BLaER1 treated with 17β-estradiol and CSF1 and Interleukin-3, amounts not matched to agents 10 nM and 100 nM (cell line): ENCODE measurements at regions not wholly inside any gene's neighbourhood (a gene's known extent, or its start where the extent isn't known, plus 50 kb on each side); places are given as distances from the start of the nearest gene placed in this dataset.

ENCODE experiments used
- H3K27ac ChIP-seq, 11 experiments: shearing (Covaris generic); formaldehyde crosslinking; 2 replicates each; pipeline ENCODE4 v1.8.1; 2022
- H3K27me3 ChIP-seq, 11 experiments: shearing (Covaris generic); formaldehyde crosslinking; 2 replicates each; pipeline ENCODE4 v1.8.1; 2022
- H3K36me3 ChIP-seq, 11 experiments: shearing (Covaris generic); formaldehyde crosslinking; 2 replicates each; pipeline ENCODE4 v1.8.1; 2022
- H3K4me1 ChIP-seq, 10 experiments: shearing (Covaris generic); formaldehyde crosslinking; 2 replicates each; pipeline ENCODE4 v1.8.1; 2022
- H3K4me2 ChIP-seq, 11 experiments: shearing (Covaris generic); formaldehyde crosslinking; 2 replicates each; pipeline ENCODE4 v1.8.1; 2022
- H3K4me3 ChIP-seq, 10 experiments: shearing (Covaris generic); formaldehyde crosslinking; 2 replicates each; pipeline ENCODE4 v1.8.1; 2022
- H3K9ac ChIP-seq, 11 experiments: shearing (Covaris generic); formaldehyde crosslinking; 2 replicates each; pipeline ENCODE4 v1.8.1; 2022
- H3K9me3 ChIP-seq, 11 experiments: shearing (Covaris generic); formaldehyde crosslinking; replicated peaks in 1 of 11; 2 replicates each; pipeline ENCODE4 v1.8.1; 2022
- H4K20me1 ChIP-seq, 11 experiments: shearing (Covaris generic); formaldehyde crosslinking; 2 replicates each; pipeline ENCODE4 v1.8.1; 2022
- Cebpa-rat ChIP-seq, 11 experiments: shearing (Covaris generic); IDR thresholded peaks; 2 replicates each; pipeline ENCODE4 v1.8.1; 2022

GRCh38 chr2:185610301-185610700 lies 128.3 kb upstream of the FSIP2 start:
- Histone ChIP-seq H3K27ac (no peak overlapping the region), H3K36me3 (no peaks in the 10 kb centered on the region), H3K27me3 (no peaks in the 10 kb centered on the region), H3K4me2 (no peak overlapping the region), H3K4me3 (no peak overlapping the region), H3K9me3 (peaks cover 0 to 15% (median 7%) of the 10 kb centered on the region in 11 experiments; a peak in 4 of 22 replicates), H3K9ac (no peak overlapping the region), H3K4me1 (no peaks in the 10 kb centered on the region), H4K20me1 (no peaks in the 10 kb centered on the region)
- TF ChIP-seq Cebpa-rat (IDR thresholded peaks at IDR 0.05): no peak

GRCh38 chr2:185618625-185619024 lies 120.0 kb upstream of the FSIP2 start:
- Histone ChIP-seq H3K4me3 (no peak overlapping the region), H3K4me1 (no peaks in the 10 kb centered on the region), H3K36me3 (no peaks in the 10 kb centered on the region), H4K20me1 (no peaks in the 10 kb centered on the region), H3K27ac (no peak overlapping the region), H3K4me2 (no peak overlapping the region), H3K9ac (no peak overlapping the region), H3K9me3 (peaks cover 0 to 14% (median 7%) of the 10 kb centered on the region in 11 experiments; a peak in 4 of 22 replicates), H3K27me3 (no peaks in the 10 kb centered on the region)
- TF ChIP-seq Cebpa-rat (IDR thresholded peaks at IDR 0.05): no peak

- no peaks in the 10 kb centered on the region for H3K36me3 ChIP-seq
- no peaks in the 10 kb centered on the region for H3K4me1 ChIP-seq
- H3K27me3 ChIP-seq: no peaks in the 10 kb centered on the region
- H3K4me2 ChIP-seq: peak overlapping the region in 2 of 11 experiments; percentile 4 to 14; a peak in 1 of 22 replicates
- no peak for TF ChIP-seq Cebpa-rat (IDR thresholded peaks at IDR 0.05)
- H3K4me3 ChIP-seq: no peak overlapping the region
- no peak overlapping the region for H3K9ac ChIP-seq
- no peaks in the 10 kb centered on the region for H4K20me1 ChIP-seq
- H3K9me3 ChIP-seq: peaks cover 0 to 3% (median 0%) of the 10 kb centered on the region in 11 experiments; a peak in 1 of 22 replicates
- H3K27ac ChIP-seq: no peak overlapping the region
Measured at GRCh38 chr2:185625604-185626003, 113.0 kb upstream of the FSIP2 start.

- Histone ChIP-seq H3K27ac (no peak overlapping the region), H3K4me1 (no peaks in the 10 kb centered on the region), H3K4me2 (no peak overlapping the region), H3K9me3 (peaks cover 0 to 3% (median 0%) of the 10 kb centered on the region in 11 experiments; a peak in 1 of 22 replicates), H3K9ac (no peak overlapping the region), H4K20me1 (no peaks in the 10 kb centered on the region), H3K36me3 (no peaks in the 10 kb centered on the region), H3K4me3 (no peak overlapping the region), H3K27me3 (no peaks in the 10 kb centered on the region)
- TF ChIP-seq Cebpa-rat (IDR thresholded peaks at IDR 0.05): no peak
Measured at GRCh38 chr2:185628985-185629384, 109.6 kb upstream of the FSIP2 start.

- no peaks in the 10 kb centered on the region for H4K20me1 ChIP-seq
- no peaks in the 10 kb centered on the region for H3K36me3 ChIP-seq
- no peak overlapping the region for H3K9ac ChIP-seq
- no peaks in the 10 kb centered on the region for H3K27me3 ChIP-seq
- H3K4me1 ChIP-seq: no peaks in the 10 kb centered on the region
- no peak for TF ChIP-seq Cebpa-rat (IDR thresholded peaks at IDR 0.05)
- no peaks in the 10 kb centered on the region; a peak in 1 of 22 replicates for H3K9me3 ChIP-seq
- no peak overlapping the region for H3K4me3 ChIP-seq
- no peak overlapping the region for H3K4me2 ChIP-seq
- H3K27ac ChIP-seq: no peak overlapping the region
Measured at GRCh38 chr2:185633621-185634020, 105.0 kb upstream of the FSIP2 start.

- TF ChIP-seq Cebpa-rat (IDR thresholded peaks at IDR 0.05): no peak
- Histone ChIP-seq H3K27me3 (no peaks in the 10 kb centered on the region), H3K36me3 (no peaks in the 10 kb centered on the region), H3K9ac (no peak overlapping the region), H3K4me1 (no peaks in the 10 kb centered on the region), H3K27ac (no peak overlapping the region), H3K4me2 (no peak overlapping the region), H3K9me3 (no peaks in the 10 kb centered on the region), H4K20me1 (no peaks in the 10 kb centered on the region), H3K4me3 (no peak overlapping the region)
Measured at GRCh38 chr2:185638771-185639170, 99.8 kb upstream of the FSIP2 start.

- Histone ChIP-seq H3K36me3 (no peaks in the 10 kb centered on the region), H3K27me3 (no peaks in the 10 kb centered on the region), H3K4me2 (no peak overlapping the region), H3K4me1 (no peaks in the 10 kb centered on the region), H3K9ac (no peak overlapping the region), H3K27ac (no peak overlapping the region), H4K20me1 (no peaks in the 10 kb centered on the region), H3K4me3 (no peak overlapping the region), H3K9me3 (no peaks in the 10 kb centered on the region)
- TF ChIP-seq Cebpa-rat (IDR thresholded peaks at IDR 0.05): no peak
Measured at GRCh38 chr2:185640588-185640987, 98.0 kb upstream of the FSIP2 start.

GRCh38 chr2:185643434-185643833 lies 95.2 kb upstream of the FSIP2 start:
- Histone ChIP-seq H4K20me1 (no peaks in the 10 kb centered on the region), H3K36me3 (no peaks in the 10 kb centered on the region), H3K27me3 (no peaks in the 10 kb centered on the region), H3K27ac (no peak overlapping the region), H3K9ac (no peak overlapping the region), H3K4me2 (no peak overlapping the region), H3K4me3 (no peak overlapping the region), H3K9me3 (no peaks in the 10 kb centered on the region), H3K4me1 (no peaks in the 10 kb centered on the region)
- no peak for TF ChIP-seq Cebpa-rat (IDR thresholded peaks at IDR 0.05)

GRCh38 chr2:185644828-185645227 lies 93.8 kb upstream of the FSIP2 start:
- Histone ChIP-seq H3K36me3 (no peaks in the 10 kb centered on the region), H3K4me1 (no peaks in the 10 kb centered on the region), H3K9me3 (no peaks in the 10 kb centered on the region), H4K20me1 (no peaks in the 10 kb centered on the region), H3K27ac (no peak overlapping the region), H3K4me3 (no peak overlapping the region), H3K27me3 (no peaks in the 10 kb centered on the region), H3K4me2 (no peak overlapping the region), H3K9ac (no peak overlapping the region)
- no peak for TF ChIP-seq Cebpa-rat (IDR thresholded peaks at IDR 0.05)

GRCh38 chr2:185645529-185645928 lies 93.1 kb upstream of the FSIP2 start:
- Histone ChIP-seq H3K27ac (no peak overlapping the region), H3K27me3 (no peaks in the 10 kb centered on the region), H3K9me3 (no peaks in the 10 kb centered on the region), H4K20me1 (no peaks in the 10 kb centered on the region), H3K9ac (no peak overlapping the region), H3K4me3 (no peak overlapping the region), H3K36me3 (no peaks in the 10 kb centered on the region), H3K4me1 (no peaks in the 10 kb centered on the region), H3K4me2 (no peak overlapping the region)
- no peak for TF ChIP-seq Cebpa-rat (IDR thresholded peaks at IDR 0.05)
